Activated T-cell treated with anti-CD3 and anti-CD28 coated beads, Interleukin-2, amount 50 U/mL, for 24 hours (primary cell): ENCODE measurements at regions not wholly inside any gene's neighbourhood (a gene's known extent, or its start where the extent isn't known, plus 50 kb on each side); places are given as distances from the start of the nearest gene placed in this dataset.
"Not testable (repeated sequence)": the region's sequence is repeated elsewhere in the genome, so short reads cannot be mapped to it uniquely, and the experiment has no call there.

Source experiments
- DNase-seq: peaks from one replicate; pipeline ENCODE4 v3.0.0-alpha.2; 2020
- H3K27ac Mint-ChIP-seq: 2 replicates; pipeline ENCODE4 v1.8.0; 2020; ENCODE audit warnings: mild to moderate bottlenecking, mixed read lengths
- H3K27me3 Mint-ChIP-seq: 2 replicates; pipeline ENCODE4 v1.8.0; 2020; ENCODE audit warnings: mixed read lengths
- H3K36me3 Mint-ChIP-seq: 2 replicates; pipeline ENCODE4 v1.8.0; 2020; ENCODE audit warnings: low read depth, mixed read lengths
- H3K4me1 Mint-ChIP-seq: 2 replicates; pipeline ENCODE4 v1.8.0; 2020; ENCODE audit warnings: low read depth, mixed read lengths
- H3K4me3 Mint-ChIP-seq: 2 replicates; pipeline ENCODE4 v1.8.0; 2020; ENCODE audit warnings: mild to moderate bottlenecking, moderate library complexity, mixed read lengths
- H3K9me3 Mint-ChIP-seq: 2 replicates; pipeline ENCODE4 v1.8.0; 2020; ENCODE audit warnings: mixed read lengths

DNA sequence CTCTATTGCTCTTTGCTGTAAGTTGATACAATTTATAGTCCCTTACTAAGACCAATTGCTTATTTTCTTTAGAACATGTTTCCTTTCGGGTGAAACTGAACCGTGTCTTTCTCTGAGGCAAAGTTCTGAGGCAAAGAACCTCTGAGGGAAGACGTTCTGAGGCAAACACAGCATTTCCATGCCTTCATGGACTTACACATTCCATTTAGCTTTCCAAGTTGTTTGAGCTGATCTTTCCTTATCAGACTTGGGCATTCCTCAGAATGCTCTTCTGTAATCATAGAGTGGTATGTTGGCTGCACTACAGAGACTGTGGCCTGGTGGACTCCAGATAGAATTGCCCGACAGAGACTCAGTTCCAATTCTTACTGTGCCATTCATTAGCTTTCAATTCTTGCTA, 579.1 kb downstream of the KCTD12 start:
- Mint-ChIP-seq H3K4me1 (no peaks in the 10 kb centered on the region), H3K4me3 (no peak overlapping the region), H3K9me3 (no peaks in the 10 kb centered on the region), H3K27ac (no peak overlapping the region), H3K36me3 (no peaks in the 10 kb centered on the region), H3K27me3 (no peaks in the 10 kb centered on the region)
- DNase-seq, result no peak

DNA sequence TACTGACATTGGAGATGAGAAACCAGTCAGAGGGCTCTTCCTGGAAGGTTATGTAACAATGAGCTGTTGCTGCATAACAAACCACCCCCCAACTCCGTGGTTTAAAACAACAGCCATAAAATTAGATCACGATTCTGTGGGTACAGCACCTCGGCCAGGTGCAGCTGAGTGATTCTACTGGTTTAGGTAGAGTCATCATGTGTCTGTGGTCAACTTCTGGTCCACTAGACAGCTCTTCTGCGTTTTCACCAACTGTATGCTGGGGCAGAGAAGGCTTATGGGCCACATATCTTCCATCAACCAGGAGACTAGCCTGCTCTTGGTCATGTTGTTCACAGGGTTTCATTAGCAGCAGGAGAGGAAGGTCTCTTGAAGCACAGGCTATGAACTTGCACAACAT, 585.5 kb downstream of the KCTD12 start:
- H3K27ac Mint-ChIP-seq, result no peak overlapping the region
- H3K27me3 Mint-ChIP-seq, result no peaks in the 10 kb centered on the region
- H3K4me3 Mint-ChIP-seq, result no peak overlapping the region
- no peaks in the 10 kb centered on the region for H3K36me3 Mint-ChIP-seq
- peaks cover 2% of the 10 kb centered on the region for H3K9me3 Mint-ChIP-seq
- no peaks in the 10 kb centered on the region for H3K4me1 Mint-ChIP-seq
- DNase-seq, result no peak

DNA sequence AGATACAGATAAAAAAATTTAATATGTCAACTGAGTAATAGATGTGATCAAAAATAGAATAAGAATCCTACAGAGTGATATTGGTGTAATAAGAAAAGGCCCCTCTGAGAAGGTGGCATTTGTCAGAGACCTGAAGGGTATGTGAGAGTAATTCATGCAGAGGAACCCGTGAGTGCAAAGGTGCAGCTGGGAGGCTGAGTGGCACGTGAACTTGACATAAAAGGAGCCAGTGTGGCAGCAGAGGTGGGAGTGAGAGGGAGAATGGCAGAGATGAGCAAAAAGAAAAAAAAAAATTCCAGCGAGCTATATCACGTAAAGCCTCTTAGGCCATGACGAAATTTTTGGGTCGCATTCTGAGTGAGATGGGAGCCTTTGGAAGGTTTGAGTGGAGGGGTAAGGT, 588.9 kb downstream of the KCTD12 start:
- Mint-ChIP-seq H3K36me3 (no peaks in the 10 kb centered on the region), H3K27me3 (no peaks in the 10 kb centered on the region), H3K4me1 (no peaks in the 10 kb centered on the region), H3K9me3 (peaks cover 4% of the 10 kb centered on the region), H3K4me3 (no peak overlapping the region), H3K27ac (no peak overlapping the region)
- no peak for DNase-seq

DNA sequence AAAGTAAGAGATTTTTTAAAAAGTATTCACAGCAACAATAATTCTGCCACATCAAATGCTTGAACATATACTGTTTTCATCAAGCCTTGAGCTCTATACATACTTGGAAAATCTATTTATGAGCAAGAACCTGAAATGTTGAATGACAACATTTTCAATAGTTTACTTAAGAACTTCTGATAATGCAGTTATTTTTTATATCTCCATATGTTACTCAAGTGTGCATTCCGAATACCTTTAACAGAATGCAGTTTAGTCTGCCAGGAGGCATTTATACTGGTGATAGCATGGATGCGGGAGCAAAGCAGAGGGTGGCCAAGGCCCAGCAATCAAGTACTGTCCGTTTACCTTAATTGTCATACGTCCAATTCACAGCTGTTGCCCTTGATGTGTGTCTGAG, 589.5 kb downstream of the KCTD12 start:
- Mint-ChIP-seq H3K4me1 (no peaks in the 10 kb centered on the region), H3K4me3 (no peak overlapping the region), H3K36me3 (no peaks in the 10 kb centered on the region), H3K27ac (no peak overlapping the region), H3K9me3 (peaks cover 4% of the 10 kb centered on the region), H3K27me3 (no peaks in the 10 kb centered on the region)
- no peak for DNase-seq

DNA sequence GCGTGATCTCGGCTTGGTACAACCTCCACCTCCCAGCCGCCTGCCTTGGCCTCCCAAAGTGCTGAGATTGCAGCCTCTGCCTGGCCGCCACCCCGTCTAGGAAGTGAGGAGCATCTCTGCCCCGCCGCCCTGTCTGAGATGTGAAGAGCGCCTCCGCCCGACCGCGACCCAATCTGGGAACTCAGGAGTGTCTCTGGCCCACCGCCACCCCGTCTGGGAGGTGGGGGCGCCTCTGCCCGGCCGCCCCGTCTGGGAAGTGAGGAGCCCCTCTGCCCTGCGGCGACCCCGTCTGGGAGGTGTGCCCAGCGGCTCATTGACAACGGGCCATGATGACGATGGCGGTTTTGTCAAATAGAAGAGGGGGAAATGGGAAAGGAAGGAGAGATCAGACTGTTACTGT, 591.2 kb downstream of the KCTD12 start:
- H3K4me3 Mint-ChIP-seq, H3K9me3 Mint-ChIP-seq, DNase-seq, H3K27me3 Mint-ChIP-seq, H3K4me1 Mint-ChIP-seq, H3K27ac Mint-ChIP-seq, H3K36me3 Mint-ChIP-seq: not testable (repeated sequence)

DNA sequence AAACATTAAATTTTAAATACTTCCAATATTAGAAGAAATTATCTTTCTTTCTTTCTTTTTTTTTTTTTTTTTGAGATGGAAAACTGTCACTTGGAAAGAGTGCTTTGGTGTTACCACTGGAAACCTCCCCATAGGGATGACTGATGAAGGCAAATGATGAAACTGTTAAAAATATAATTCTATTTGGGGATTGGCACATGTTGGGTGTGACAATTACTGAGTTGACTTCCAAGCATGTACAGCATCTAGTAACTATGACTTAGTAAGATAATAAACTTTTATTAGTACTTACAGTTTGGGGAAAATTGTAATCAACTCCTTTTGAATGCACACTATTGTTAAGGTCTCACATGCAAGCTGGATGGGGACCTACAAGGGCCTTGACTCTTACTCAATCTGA, 592.5 kb downstream of the KCTD12 start:
- H3K27ac Mint-ChIP-seq, result no peak overlapping the region
- H3K4me3 Mint-ChIP-seq, result no peak overlapping the region
- DNase-seq, result no peak
- H3K9me3 Mint-ChIP-seq, result peaks cover 4% of the 10 kb centered on the region
- no peaks in the 10 kb centered on the region for H3K27me3 Mint-ChIP-seq
- H3K4me1 Mint-ChIP-seq, result no peaks in the 10 kb centered on the region
- H3K36me3 Mint-ChIP-seq, result no peaks in the 10 kb centered on the region

DNA sequence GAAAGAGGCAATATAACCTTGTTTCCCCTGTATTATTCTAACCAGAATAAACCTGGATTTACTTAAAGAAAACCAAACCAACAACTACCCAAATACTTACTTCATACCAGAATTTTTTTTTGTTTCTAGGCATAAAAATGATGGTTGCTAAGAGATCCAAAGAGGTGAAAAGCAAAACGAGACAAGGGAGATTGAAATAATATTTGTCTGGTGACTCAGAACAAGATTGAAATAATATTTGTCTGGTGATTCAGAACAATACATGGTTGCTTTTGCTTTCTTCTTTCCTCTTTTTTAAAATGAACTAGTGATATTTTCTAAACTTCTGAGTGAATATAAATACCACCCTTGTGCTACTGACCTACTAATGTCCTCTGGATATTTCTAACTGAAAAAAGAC, 592.9 kb downstream of the KCTD12 start:
- no peaks in the 10 kb centered on the region for H3K36me3 Mint-ChIP-seq
- H3K9me3 Mint-ChIP-seq, result peaks cover 4% of the 10 kb centered on the region
- no peaks in the 10 kb centered on the region for H3K27me3 Mint-ChIP-seq
- H3K4me3 Mint-ChIP-seq, result no peak overlapping the region
- H3K4me1 Mint-ChIP-seq, result no peaks in the 10 kb centered on the region
- H3K27ac Mint-ChIP-seq, result no peak overlapping the region
- no peak for DNase-seq

DNA sequence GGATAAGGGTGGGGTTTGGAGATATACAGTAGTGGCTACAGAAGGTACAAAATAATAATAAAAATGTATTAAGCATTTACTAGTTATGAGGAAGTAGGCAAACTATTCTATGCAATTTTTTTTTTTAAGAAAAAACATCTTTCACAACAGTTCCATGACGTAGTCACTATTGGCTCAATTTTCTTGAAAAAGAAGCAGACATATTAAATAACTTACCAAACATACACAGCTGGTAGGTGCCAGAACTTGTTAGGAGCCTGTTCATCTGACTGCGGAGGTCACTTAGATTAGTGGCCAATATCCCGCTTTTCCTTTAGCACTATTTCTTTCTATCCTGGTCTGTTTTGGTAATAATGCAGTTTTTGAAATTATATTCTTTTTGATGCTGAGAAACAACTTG, 593.5 kb downstream of the KCTD12 start:
- Mint-ChIP-seq H3K9me3 (peaks cover 4% of the 10 kb centered on the region), H3K36me3 (no peaks in the 10 kb centered on the region), H3K4me1 (no peaks in the 10 kb centered on the region), H3K27ac (no peak overlapping the region), H3K4me3 (no peak overlapping the region), H3K27me3 (no peaks in the 10 kb centered on the region)
- no peak for DNase-seq

DNA sequence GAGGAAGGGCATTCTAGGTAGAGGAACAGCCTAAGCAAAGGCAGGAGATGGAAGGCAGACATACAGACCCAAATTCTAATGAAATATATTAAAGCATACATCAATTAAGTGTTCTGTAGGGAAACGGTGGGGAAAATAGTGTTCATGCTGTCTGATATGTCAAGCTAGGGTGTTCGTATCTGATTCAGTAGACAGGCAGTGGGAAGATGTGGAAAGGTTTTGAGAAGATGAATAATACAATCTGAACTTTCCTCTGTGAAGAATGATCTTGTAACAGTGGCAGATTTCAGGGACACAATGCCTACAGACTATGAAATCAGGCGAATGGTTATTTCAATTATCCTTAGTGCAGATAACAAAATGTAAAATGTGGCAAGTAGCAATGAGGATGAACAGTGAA, 594.2 kb downstream of the KCTD12 start:
- no peak overlapping the region for H3K4me3 Mint-ChIP-seq

DNA sequence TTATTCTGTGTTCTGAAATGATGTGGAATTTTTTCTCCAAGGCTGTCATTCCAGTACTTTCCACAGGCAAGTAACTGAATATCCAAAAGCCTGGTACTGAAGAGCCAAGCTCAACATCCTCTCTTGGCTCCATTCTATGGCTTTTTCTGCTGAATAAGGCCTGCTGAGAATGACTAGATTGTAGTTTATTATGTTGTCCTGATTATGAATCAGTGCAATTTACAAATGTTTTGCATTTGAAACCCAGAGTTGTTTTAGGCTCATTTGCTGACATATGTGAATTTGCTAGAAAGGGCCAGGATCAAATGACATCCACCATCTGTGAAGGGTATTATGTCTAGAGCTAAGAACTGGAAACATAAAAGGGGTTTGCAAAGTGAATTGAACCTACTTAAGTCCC, 596.6 kb downstream of the KCTD12 start:
- H3K4me3 Mint-ChIP-seq, result no peak overlapping the region
- no peaks in the 10 kb centered on the region for H3K4me1 Mint-ChIP-seq
- H3K36me3 Mint-ChIP-seq, result no peaks in the 10 kb centered on the region
- H3K27ac Mint-ChIP-seq, result no peak overlapping the region
- no peak for DNase-seq
- H3K9me3 Mint-ChIP-seq, result peaks cover 4% of the 10 kb centered on the region
- no peaks in the 10 kb centered on the region for H3K27me3 Mint-ChIP-seq

More for the DNA sequence above, 594.2 kb downstream of the KCTD12 start:
- Mint-ChIP-seq H3K9me3 (peaks cover 4% of the 10 kb centered on the region), H3K36me3 (no peaks in the 10 kb centered on the region), H3K4me1 (no peaks in the 10 kb centered on the region), H3K27me3 (no peaks in the 10 kb centered on the region), H3K27ac (no peak overlapping the region)
- DNase-seq, result no peak

DNA sequence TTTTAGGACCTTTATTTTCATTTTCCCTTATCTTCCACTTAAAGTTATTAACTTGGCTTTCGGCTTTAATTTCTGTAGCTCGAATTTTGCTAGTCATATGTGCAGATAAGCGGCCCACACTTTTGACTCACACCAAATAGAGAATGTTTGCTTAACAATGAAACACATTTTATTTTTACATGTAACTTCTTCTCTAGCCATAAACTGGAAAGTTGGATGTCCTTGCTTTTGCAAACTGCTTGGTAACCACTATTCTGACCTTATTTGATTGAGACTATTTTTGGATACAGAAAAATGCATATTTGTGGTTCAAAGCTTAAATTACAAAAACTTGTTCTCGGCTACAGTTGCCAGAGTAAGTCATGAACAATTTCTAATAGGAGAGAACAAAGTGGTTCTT, 600.0 kb downstream of the KCTD12 start:
- DNase-seq, result no peak
- Mint-ChIP-seq H3K9me3 (peaks cover 2% of the 10 kb centered on the region), H3K4me1 (no peaks in the 10 kb centered on the region), H3K36me3 (no peaks in the 10 kb centered on the region), H3K4me3 (no peak overlapping the region), H3K27me3 (no peaks in the 10 kb centered on the region), H3K27ac (no peak overlapping the region)

DNA sequence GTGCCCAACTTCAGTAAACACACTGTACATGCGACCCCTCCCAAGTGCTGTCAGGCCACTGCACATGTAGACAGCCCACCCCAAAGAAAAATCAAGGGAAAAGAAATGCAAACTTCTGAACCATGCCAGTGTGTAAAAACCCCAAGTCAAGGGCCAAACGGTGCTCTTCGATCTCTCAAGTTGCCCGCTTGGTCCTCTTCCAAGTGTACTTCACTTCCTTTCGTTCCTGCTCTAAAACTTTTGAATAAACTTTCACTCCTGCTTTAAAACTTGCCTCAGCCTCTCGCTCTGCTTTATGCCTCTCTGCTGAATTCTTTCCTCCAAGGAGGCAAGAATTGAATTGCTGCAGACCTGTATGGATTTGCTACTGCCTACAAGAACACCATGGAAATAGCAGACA, 600.7 kb downstream of the KCTD12 start:
- no peaks in the 10 kb centered on the region for H3K36me3 Mint-ChIP-seq
- DNase-seq, result no peak
- H3K27ac Mint-ChIP-seq, result no peak overlapping the region
- H3K9me3 Mint-ChIP-seq, result peaks cover 2% of the 10 kb centered on the region
- no peaks in the 10 kb centered on the region for H3K27me3 Mint-ChIP-seq
- H3K4me3 Mint-ChIP-seq, result no peak overlapping the region
- no peaks in the 10 kb centered on the region for H3K4me1 Mint-ChIP-seq

DNA sequence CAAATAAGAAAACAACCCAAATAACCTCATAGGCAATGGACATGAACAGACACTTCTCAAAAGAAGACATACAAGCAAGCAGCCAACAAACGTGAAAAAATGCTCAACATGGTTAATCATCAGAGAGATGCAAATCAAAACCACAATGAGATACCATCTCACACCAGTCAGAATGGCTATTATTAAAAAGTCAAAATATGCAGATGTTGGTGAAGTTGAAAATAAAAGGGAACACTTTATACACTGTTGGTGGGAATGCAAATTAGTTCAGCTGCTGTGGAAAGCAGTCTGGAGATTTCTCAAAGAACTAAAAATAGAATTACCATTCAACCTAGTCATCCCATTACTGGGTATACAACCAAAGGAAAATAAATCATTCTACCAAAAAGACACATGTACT, 606.4 kb downstream of the KCTD12 start:
- H3K9me3 Mint-ChIP-seq, H3K4me1 Mint-ChIP-seq, H3K27ac Mint-ChIP-seq, H3K4me3 Mint-ChIP-seq, H3K27me3 Mint-ChIP-seq, DNase-seq, H3K36me3 Mint-ChIP-seq: not testable (repeated sequence)

DNA sequence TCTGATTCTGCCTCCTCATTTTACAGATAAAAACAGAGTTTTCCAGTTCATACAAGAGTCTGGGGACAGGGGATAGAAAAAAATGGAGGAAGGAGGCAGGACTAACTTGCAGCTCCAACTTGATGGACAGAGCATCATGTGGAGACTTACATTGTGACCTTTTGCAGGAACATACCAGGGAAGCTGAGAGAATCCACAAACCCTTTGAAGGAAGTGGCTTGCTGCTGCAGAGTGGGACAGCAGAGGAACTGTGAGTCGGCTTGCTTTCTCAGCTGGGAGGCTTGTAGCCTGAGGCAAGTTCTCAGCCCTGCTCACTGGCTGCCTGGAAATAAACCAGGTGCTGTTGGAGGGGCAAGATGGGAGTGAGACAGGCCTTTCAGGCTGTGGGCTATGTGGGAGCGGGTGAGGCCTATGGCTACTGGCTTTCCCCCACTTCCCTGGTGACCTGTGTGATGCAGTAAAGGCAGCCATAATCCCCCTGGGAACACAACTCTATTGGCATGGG, 614.4 kb downstream of the KCTD12 start:
- H3K36me3 Mint-ChIP-seq, result no peaks in the 10 kb centered on the region
- H3K9me3 Mint-ChIP-seq, result peaks cover 10% of the 10 kb centered on the region

DNA sequence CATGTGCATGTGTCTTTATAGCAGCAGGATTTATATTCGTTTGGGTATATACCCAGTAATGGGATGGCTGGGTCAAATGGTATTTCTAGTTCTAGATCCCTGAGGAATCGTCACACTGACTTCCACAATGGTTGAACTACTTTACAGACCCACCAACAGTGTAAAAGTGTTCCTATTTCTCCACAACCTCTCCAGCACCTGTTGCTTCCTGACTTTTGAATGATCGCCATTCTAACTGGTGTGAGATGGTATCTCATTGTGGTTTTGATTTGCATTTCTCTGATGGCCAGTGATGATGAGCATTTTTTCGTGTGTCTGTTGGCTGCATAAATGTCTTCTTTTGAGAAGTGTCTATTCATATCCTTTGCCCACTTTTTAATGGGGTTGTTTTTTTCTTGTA, 617.9 kb downstream of the KCTD12 start:
- Mint-ChIP-seq H3K27me3 (peaks cover 15% of the 10 kb centered on the region), H3K9me3 (peaks cover 10% of the 10 kb centered on the region)
- H3K4me1 Mint-ChIP-seq, H3K27ac Mint-ChIP-seq, H3K4me3 Mint-ChIP-seq, H3K36me3 Mint-ChIP-seq, DNase-seq: not testable (repeated sequence)

More for the DNA sequence above, 614.4 kb downstream of the KCTD12 start:
- H3K4me3 Mint-ChIP-seq, result no peak overlapping the region
- H3K27me3 Mint-ChIP-seq, result peaks cover 15% of the 10 kb centered on the region
- H3K27ac Mint-ChIP-seq, result no peak overlapping the region
- no peak for DNase-seq
- H3K4me1 Mint-ChIP-seq, result no peaks in the 10 kb centered on the region

DNA sequence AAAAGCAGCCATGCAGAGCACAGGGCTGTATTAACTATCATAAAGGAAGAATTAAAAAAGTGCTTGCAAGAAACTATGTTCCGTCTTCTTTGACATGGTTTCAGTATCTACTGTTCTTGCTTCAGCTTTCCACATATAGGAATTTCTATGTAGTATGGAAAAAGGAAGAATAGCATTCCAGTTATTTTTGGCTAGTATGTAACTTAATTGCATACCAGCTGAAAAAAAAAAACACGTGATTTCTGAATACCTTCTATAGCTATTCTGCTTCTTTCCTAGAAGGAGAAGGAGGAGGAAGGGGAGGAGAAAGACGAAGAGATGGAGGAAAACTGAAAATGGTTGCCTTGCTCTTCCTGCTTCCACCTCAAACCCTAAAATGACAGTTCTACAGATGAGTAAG, 619.0 kb downstream of the KCTD12 start:
- no peak overlapping the region for H3K27ac Mint-ChIP-seq
- no peaks in the 10 kb centered on the region for H3K36me3 Mint-ChIP-seq
- no peaks in the 10 kb centered on the region for H3K4me1 Mint-ChIP-seq
- H3K27me3 Mint-ChIP-seq, result peaks cover 12% of the 10 kb centered on the region
- H3K9me3 Mint-ChIP-seq, result peaks cover 5% of the 10 kb centered on the region
- no peak overlapping the region for H3K4me3 Mint-ChIP-seq
- no peak for DNase-seq
